C1 segment of cervical spinal cord (tissue), 14 donors: ENCODE measurements at regions not wholly inside any gene's neighbourhood (a gene's known extent, or its start where the extent isn't known, plus 50 kb on each side); places are given as distances from the start of the nearest gene placed in this dataset.
"Not testable (repeated sequence)": the region's sequence is repeated elsewhere in the genome, so short reads cannot be mapped to it uniquely, and the experiment has no call there.

Experiments used
- DNase-seq, 14 donors: peaks; one replicate each; lab custom pipeline; 2025; lab: John Stamatoyannopoulos, UW

- not testable (repeated sequence) for DNase-seq
These were observed 240.1 kb downstream of the NPIPA7 start for GRCh38 chr16:16618963-16619465.

- DNase-seq, result not testable (repeated sequence)
These were observed 245.4 kb downstream of the NPIPA7 start for GRCh38 chr16:16624367-16624766.

- DNase-seq, result not testable (repeated sequence)
These were observed 246.2 kb downstream of the NPIPA7 start for GRCh38 chr16:16625140-16625539.

GRCh38 chr16:16627865-16628264, 248.9 kb downstream of the NPIPA7 start:
- DNase-seq, result not testable (repeated sequence)

- DNase-seq, result not testable (repeated sequence)
These were observed 259.3 kb downstream of the NPIPA7 start for GRCh38 chr16:16638231-16638630.

GRCh38 chr16:16638714-16639113, 259.8 kb downstream of the NPIPA7 start:
- not testable (repeated sequence) for DNase-seq

- not testable (repeated sequence) for DNase-seq
These were observed 264.9 kb downstream of the NPIPA7 start for GRCh38 chr16:16643828-16644227.

- DNase-seq, result not testable (repeated sequence)
These were observed 269.1 kb downstream of the NPIPA7 start for GRCh38 chr16:16648002-16648401.

- DNase-seq, result not testable (repeated sequence)
These were observed 293.4 kb downstream of the NPIPA7 start for GRCh38 chr16:16672180-16672812.

- not testable (repeated sequence) for DNase-seq
These were observed 295.9 kb downstream of the NPIPA7 start for GRCh38 chr16:16674820-16675219.

- DNase-seq, result not testable (repeated sequence)
These were observed 342.9 kb downstream of the NPIPA7 start for GRCh38 chr16:16721849-16722248.

GRCh38 chr16:16722666-16723065, 343.7 kb downstream of the NPIPA7 start:
- not testable (repeated sequence) for DNase-seq

GRCh38 chr16:16723819-16724519, 345.0 kb downstream of the NPIPA7 start:
- not testable (repeated sequence) for DNase-seq

- not testable (repeated sequence) for DNase-seq
These were observed 348.1 kb downstream of the NPIPA7 start for GRCh38 chr16:16727048-16727447.

GRCh38 chr16:16742573-16742972, 363.6 kb downstream of the NPIPA7 start:
- DNase-seq, result not testable (repeated sequence)

GRCh38 chr16:16754992-16755667, 376.2 kb downstream of the NPIPA7 start:
- DNase-seq, result not testable (repeated sequence)

GRCh38 chr16:16763449-16763848, 384.5 kb downstream of the NPIPA7 start:
- no peak for DNase-seq

- not testable (repeated sequence) for DNase-seq
These were observed 391.8 kb downstream of the NPIPA7 start for GRCh38 chr16:16770717-16771116.

- no peak for DNase-seq
These were observed 395.4 kb downstream of the NPIPA7 start for GRCh38 chr16:16774389-16774788.

- no peak for DNase-seq
These were observed 399.4 kb downstream of the NPIPA7 start for GRCh38 chr16:16778332-16778731.

GRCh38 chr16:16780588-16780987, 401.6 kb downstream of the NPIPA7 start:
- no peak for DNase-seq

- no peak for DNase-seq
These were observed 403.2 kb downstream of the NPIPA7 start for GRCh38 chr16:16782153-16782552.
